ENCODE measurements at regions not wholly inside any gene's neighbourhood (a gene's known extent, or its start where the extent isn't known, plus 50 kb on each side); places are given as distances from the start of the nearest gene placed in this dataset.
"Not testable (repeated sequence)": the region's sequence is repeated elsewhere in the genome, so short reads cannot be mapped to it uniquely, and the experiment has no call there.

DNA sequence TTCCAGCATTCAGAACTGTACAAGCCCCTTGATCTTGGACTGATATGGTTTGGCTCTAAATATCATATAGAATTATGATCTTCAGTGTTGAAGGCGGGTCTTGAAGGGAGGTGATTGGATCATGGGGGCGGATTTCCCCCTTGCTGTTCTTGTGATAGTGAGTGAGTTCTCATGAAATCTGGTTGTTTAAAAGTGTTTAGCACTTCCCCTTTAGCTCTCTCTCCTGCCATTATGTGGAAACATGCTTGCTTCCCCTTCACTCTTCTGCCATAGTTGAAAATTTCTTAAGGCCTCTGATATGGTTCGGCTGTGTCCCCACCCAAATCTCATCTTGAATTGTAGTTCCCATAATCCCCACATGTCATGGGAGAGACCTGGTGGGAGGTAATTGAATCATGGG lies 305.3 kb upstream of the CYRIA start:
- DNase-seq (ENCODE audit: low spot score) = not testable (repeated sequence)

- DNase-seq (ENCODE audit: low spot score) = no peak
These were observed 296.9 kb upstream of the CYRIA start for GRCh38 chr2:16962505-16962904.

- DNase-seq (ENCODE audit: low spot score) = no peak
These were observed 294.9 kb upstream of the CYRIA start for GRCh38 chr2:16960579-16960978.

- no peak for DNase-seq (ENCODE audit: low spot score)
These were observed 292.6 kb upstream of the CYRIA start for GRCh38 chr2:16958266-16958665.

- DNase-seq (ENCODE audit: low spot score) = no peak
These were observed 287.2 kb upstream of the CYRIA start for GRCh38 chr2:16952805-16953204.

DNA sequence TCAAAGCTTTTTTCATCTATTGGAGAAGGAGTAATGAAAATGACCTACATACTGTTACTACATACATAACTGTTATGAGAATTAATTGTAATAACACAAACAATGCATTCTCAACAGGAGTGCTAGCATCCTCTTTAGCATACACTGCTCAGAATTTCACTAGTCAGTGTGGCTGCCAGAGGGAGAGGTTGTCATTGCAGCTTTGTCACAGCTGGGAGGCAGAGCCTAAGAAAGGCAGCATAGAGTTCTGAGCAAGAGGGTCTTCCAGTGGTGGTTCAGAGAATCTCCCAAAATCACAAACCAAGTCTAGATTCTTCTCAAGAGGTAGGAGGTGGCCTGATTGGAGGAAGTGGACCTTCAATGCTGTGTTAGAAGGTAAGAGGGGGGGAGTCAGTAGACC lies 286.7 kb upstream of the CYRIA start:
- DNase-seq (ENCODE audit: low spot score) = no peak

DNA sequence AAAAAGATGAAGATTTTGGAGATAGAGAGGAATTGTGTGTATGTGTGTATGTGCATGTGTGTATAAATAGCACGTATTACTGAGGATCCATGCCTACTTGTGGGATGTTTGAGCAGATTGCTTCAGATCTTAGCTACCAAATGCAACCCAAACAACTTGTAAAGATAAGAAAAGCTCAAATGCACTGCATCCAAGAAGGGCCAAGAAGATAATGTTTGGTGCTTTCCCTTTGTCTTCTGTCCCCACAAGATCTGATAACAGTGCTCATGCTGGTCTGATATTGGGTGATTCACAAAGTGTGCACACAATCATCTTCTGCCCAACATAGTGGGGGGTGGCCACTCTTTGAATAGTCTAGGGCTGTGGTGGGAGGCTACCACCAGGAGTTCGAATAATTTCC lies 284.8 kb upstream of the CYRIA start:
- DNase-seq (ENCODE audit: low spot score) = no peak

- no peak for DNase-seq (ENCODE audit: low spot score)
These were observed 283.1 kb upstream of the CYRIA start for GRCh38 chr2:16948710-16949109.

- no peak for DNase-seq (ENCODE audit: low spot score)
These were observed 282.4 kb upstream of the CYRIA start for GRCh38 chr2:16948053-16948452.

GRCh38 chr2:16943279-16943958 lies 277.8 kb upstream of the CYRIA start:
- no peak for DNase-seq (ENCODE audit: low spot score)

DNA sequence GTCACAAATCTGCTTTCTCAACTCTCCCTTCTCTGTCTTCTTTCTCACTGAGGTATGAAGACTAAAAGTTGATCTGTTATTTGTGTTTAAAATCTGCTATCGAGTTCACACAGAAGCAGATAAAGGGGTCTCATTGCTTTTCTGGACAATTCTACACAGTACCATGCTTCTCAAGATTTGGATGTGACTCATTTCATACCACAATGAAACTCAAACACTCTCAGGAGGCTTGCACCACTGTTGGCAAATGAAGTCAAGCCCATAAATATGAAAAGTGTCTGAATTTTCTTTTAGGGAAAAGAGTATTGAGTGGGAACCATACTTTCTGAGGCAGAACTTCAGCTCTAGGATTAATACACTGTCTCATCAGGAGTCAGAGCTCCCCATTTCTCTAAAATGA lies 274.6 kb upstream of the CYRIA start:
- DNase-seq (ENCODE audit: low spot score) = no peak

DNA sequence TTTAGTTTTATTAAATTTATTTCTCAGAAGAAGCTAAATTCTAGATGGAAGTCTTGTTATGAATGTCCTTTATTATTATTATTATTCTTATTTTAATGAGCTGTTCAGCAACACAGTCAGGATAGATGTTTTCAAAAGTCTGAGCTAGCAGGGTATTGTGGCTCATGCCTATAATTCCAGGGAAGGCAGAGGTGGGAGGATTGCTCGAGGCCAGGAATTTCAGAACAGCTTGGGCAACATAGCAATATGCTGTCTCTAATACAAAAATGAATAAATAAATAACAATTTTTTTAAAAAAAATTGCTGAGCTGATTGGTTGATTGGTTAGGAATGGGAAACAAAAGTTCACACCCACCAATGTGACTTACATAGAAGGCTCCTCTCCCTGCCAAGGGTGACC lies 274.1 kb upstream of the CYRIA start:
- no peak for DNase-seq (ENCODE audit: low spot score)

GRCh38 chr2:16933355-16933754 lies 267.7 kb upstream of the CYRIA start:
- DNase-seq (ENCODE audit: low spot score) = no peak

- DNase-seq (ENCODE audit: low spot score) = no peak
These were observed 267.2 kb upstream of the CYRIA start for GRCh38 chr2:16932826-16933225.

- DNase-seq (ENCODE audit: low spot score) = no peak
These were observed 265.8 kb upstream of the CYRIA start for GRCh38 chr2:16931441-16931840.

GRCh38 chr2:16927398-16927797 lies 261.8 kb upstream of the CYRIA start:
- no peak for DNase-seq (ENCODE audit: low spot score)

GRCh38 chr2:16925145-16925544 lies 259.5 kb upstream of the CYRIA start:
- DNase-seq (ENCODE audit: low spot score) = no peak

DNA sequence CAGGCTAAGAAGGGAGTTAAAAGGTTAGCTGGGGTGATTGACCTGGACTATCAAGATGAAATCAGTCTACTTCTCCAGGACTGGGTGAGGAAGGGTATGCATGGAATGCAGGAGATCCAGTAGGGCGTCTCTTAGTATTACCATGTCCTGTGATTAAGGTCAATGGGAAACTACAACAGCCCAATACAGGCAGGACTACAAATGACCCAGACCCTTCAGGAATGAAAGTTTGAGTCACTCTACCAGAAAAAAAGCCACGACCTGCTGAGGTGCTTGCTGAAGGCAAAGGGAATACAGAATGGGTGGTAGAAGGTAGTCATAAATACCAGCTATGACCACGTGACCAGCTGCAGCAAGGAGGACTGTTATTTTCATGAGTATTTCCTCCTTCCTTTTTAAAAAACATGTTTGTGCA lies 249.7 kb upstream of the CYRIA start:
- DNase-seq (ENCODE audit: low spot score) = not testable (repeated sequence)

DNA sequence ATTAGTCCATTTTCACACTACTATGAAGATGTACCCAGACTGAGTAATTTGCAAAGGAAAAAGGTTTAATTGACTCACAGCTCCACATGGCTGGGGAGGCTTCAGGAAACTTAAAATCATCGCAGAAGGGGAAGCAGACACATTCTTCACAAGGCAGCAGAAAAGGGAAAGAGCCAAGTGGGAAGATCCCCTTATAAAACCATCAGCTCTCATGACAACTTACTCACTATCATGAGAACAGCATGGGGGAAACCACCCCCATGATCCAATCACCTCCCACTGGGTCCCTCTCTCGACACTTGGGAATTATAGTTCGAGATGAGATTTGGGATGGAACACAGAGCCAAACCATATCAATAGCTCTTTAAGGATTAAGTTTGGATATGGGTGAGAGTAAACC lies 246.1 kb upstream of the CYRIA start:
- DNase-seq (ENCODE audit: low spot score) = no peak

- DNase-seq (ENCODE audit: low spot score) = no peak
These were observed 243.0 kb upstream of the CYRIA start for GRCh38 chr2:16908656-16909055.

- DNase-seq (ENCODE audit: low spot score) = no peak
These were observed 242.1 kb upstream of the CYRIA start for GRCh38 chr2:16907645-16908282.

- DNase-seq (ENCODE audit: low spot score) = not testable (repeated sequence)
These were observed 239.7 kb upstream of the CYRIA start for GRCh38 chr2:16905325-16905724.

- no peak for DNase-seq (ENCODE audit: low spot score)
These were observed 234.9 kb upstream of the CYRIA start for GRCh38 chr2:16900405-16901025.

DNA sequence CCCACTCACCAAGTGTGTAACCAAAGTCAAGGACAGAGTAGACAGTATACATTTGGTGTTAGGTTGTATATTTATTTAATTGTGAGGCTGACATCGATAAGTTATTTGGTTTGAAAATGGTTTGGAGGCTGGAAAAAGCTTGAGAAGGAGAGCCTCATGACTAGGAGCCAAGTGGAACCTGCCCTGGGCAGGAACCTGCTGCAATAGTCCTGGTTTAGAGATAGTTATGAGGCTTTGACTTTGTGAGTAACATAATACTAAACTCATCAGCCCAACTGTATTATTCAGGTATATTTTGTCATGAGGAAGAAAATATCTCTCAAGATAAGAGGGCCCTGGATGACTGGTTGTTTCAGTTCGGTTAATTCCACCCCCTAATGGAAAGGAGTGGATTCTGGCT lies 234.3 kb upstream of the CYRIA start:
- DNase-seq (ENCODE audit: low spot score) = no peak

Data from CD4-positive, alpha-beta T cell treated with Interleukin-6 at 100 ng/mL for 8 hours (primary cell).